SJCRH30 (cell line): ENCODE measurements at regions not wholly inside any gene's neighbourhood (a gene's known extent, or its start where the extent isn't known, plus 50 kb on each side); places are given as distances from the start of the nearest gene placed in this dataset.
"Not testable (repeated sequence)": the region's sequence is repeated elsewhere in the genome, so short reads cannot be mapped to it uniquely, and the experiment has no call there.

ENCODE experiments used
- DNase-seq, 2 experiments: peaks; one replicate each; pipeline ENCODE4 v3.0.0-alpha.2; 2015 to 2020
- H3K27ac ChIP-seq: fragments of 250-450 bp; sonication (Bioruptor Pico); 2 replicates; pipeline ENCODE4 v1.5.1; 2020; ENCODE audit warnings: mild to moderate bottlenecking, moderate library complexity
- H3K27me3 ChIP-seq: fragments of 250-450 bp; sonication (Bioruptor Pico); 2 replicates; pipeline ENCODE4 v1.5.1; 2020; ENCODE audit warnings: mild to moderate bottlenecking, moderate library complexity
- H3K36me3 ChIP-seq: fragments of 250-450 bp; sonication (Bioruptor Pico); 2 replicates; pipeline ENCODE4 v1.5.1; 2020; ENCODE audit warnings: mild to moderate bottlenecking, moderate library complexity
- H3K4me1 ChIP-seq: fragments of 250-450 bp; sonication (Bioruptor Pico); 2 replicates; pipeline ENCODE4 v1.5.1; 2020; ENCODE audit warnings: mild to moderate bottlenecking, moderate library complexity
- H3K4me3 ChIP-seq: fragments of 250-450 bp; sonication (Bioruptor Pico); 2 replicates; pipeline ENCODE4 v1.5.1; 2020; ENCODE audit warnings: mild to moderate bottlenecking, moderate library complexity
- H3K9me3 ChIP-seq: fragments of 250-450 bp; sonication (Bioruptor Pico); replicated peaks from 2 replicates; pipeline ENCODE4 v1.5.1; 2020; ENCODE audit warnings: mild to moderate bottlenecking, moderate library complexity

- no peaks in the 10 kb centered on the region for H3K9me3 ChIP-seq
- no peaks in the 10 kb centered on the region for H3K27me3 ChIP-seq
- no peaks in the 10 kb centered on the region for H3K36me3 ChIP-seq
- H3K27ac ChIP-seq = no peak overlapping the region
- H3K4me1 ChIP-seq = no peaks in the 10 kb centered on the region
- no peak overlapping the region for H3K4me3 ChIP-seq
- DNase-seq = no peak
Observed at GRCh38 chr18:71326826-71327225, 1038.0 kb downstream of the SOCS6 start.

GRCh38 chr18:71324356-71324755 lies 1035.5 kb downstream of the SOCS6 start:
- no peak for DNase-seq
- Histone ChIP-seq H3K27me3 (no peaks in the 10 kb centered on the region), H3K9me3 (no peaks in the 10 kb centered on the region), H3K4me3 (no peak overlapping the region), H3K27ac (no peak overlapping the region), H3K4me1 (no peaks in the 10 kb centered on the region), H3K36me3 (no peaks in the 10 kb centered on the region)

GRCh38 chr18:71322201-71322600 lies 1033.4 kb downstream of the SOCS6 start:
- H3K27me3 ChIP-seq = no peaks in the 10 kb centered on the region
- DNase-seq = no peak
- no peaks in the 10 kb centered on the region for H3K36me3 ChIP-seq
- H3K4me3 ChIP-seq = no peak overlapping the region
- no peaks in the 10 kb centered on the region for H3K9me3 ChIP-seq
- no peaks in the 10 kb centered on the region for H3K4me1 ChIP-seq
- H3K27ac ChIP-seq = no peak overlapping the region

GRCh38 chr18:71321319-71321718 lies 1032.5 kb downstream of the SOCS6 start:
- Histone ChIP-seq H3K27me3 (no peaks in the 10 kb centered on the region), H3K4me3 (no peak overlapping the region), H3K4me1 (no peaks in the 10 kb centered on the region), H3K27ac (no peak overlapping the region), H3K9me3 (no peaks in the 10 kb centered on the region), H3K36me3 (no peaks in the 10 kb centered on the region)
- DNase-seq = no peak

GRCh38 chr18:71304856-71305255 lies 1016.0 kb downstream of the SOCS6 start:
- no peaks in the 10 kb centered on the region for H3K4me1 ChIP-seq
- no peak for DNase-seq
- H3K27ac ChIP-seq = no peak overlapping the region
- H3K36me3 ChIP-seq = no peaks in the 10 kb centered on the region
- no peaks in the 10 kb centered on the region for H3K27me3 ChIP-seq
- H3K4me3 ChIP-seq = no peak overlapping the region
- no peaks in the 10 kb centered on the region for H3K9me3 ChIP-seq

GRCh38 chr18:71303743-71304142 lies 1014.9 kb downstream of the SOCS6 start:
- not testable (repeated sequence) for H3K4me3 ChIP-seq, DNase-seq, H3K36me3 ChIP-seq, H3K27me3 ChIP-seq, H3K27ac ChIP-seq, H3K4me1 ChIP-seq, H3K9me3 ChIP-seq

- no peak for DNase-seq
- Histone ChIP-seq H3K27me3 (no peaks in the 10 kb centered on the region), H3K9me3 (no peaks in the 10 kb centered on the region), H3K36me3 (no peaks in the 10 kb centered on the region), H3K4me3 (no peak overlapping the region), H3K4me1 (no peaks in the 10 kb centered on the region), H3K27ac (no peak overlapping the region)
Observed at GRCh38 chr18:71301596-71301995, 1012.8 kb downstream of the SOCS6 start.

GRCh38 chr18:71294201-71294600 lies 1005.4 kb downstream of the SOCS6 start:
- not testable (repeated sequence) for H3K4me3 ChIP-seq, H3K36me3 ChIP-seq, H3K4me1 ChIP-seq, DNase-seq, H3K27me3 ChIP-seq, H3K27ac ChIP-seq, H3K9me3 ChIP-seq

- no peaks in the 10 kb centered on the region for H3K9me3 ChIP-seq
- H3K27ac ChIP-seq = no peak overlapping the region
- H3K4me3 ChIP-seq = no peak overlapping the region
- H3K27me3 ChIP-seq = no peaks in the 10 kb centered on the region
- no peaks in the 10 kb centered on the region for H3K36me3 ChIP-seq
- DNase-seq = no peak
- no peaks in the 10 kb centered on the region for H3K4me1 ChIP-seq
Observed at GRCh38 chr18:71293322-71293721, 1004.5 kb downstream of the SOCS6 start.

GRCh38 chr18:71287268-71287667 lies 998.4 kb downstream of the SOCS6 start:
- no peaks in the 10 kb centered on the region for H3K4me1 ChIP-seq
- no peak for DNase-seq

GRCh38 chr18:71252351-71252865 lies 963.6 kb downstream of the SOCS6 start:
- H3K4me3 ChIP-seq = no peak overlapping the region
- no peaks in the 10 kb centered on the region for H3K9me3 ChIP-seq
- no peak for DNase-seq
- no peaks in the 10 kb centered on the region for H3K4me1 ChIP-seq
- no peaks in the 10 kb centered on the region for H3K27me3 ChIP-seq
- no peak overlapping the region for H3K27ac ChIP-seq
- no peaks in the 10 kb centered on the region for H3K36me3 ChIP-seq

More at GRCh38 chr18:71287268-71287667, 998.4 kb downstream of the SOCS6 start:
- no peak overlapping the region for H3K4me3 ChIP-seq
- H3K27me3 ChIP-seq = no peaks in the 10 kb centered on the region
- H3K36me3 ChIP-seq = no peaks in the 10 kb centered on the region
- H3K27ac ChIP-seq = no peak overlapping the region
- H3K9me3 ChIP-seq = no peaks in the 10 kb centered on the region

- no peak overlapping the region for H3K4me3 ChIP-seq
- no peaks in the 10 kb centered on the region for H3K9me3 ChIP-seq
- no peak overlapping the region for H3K27ac ChIP-seq
- H3K36me3 ChIP-seq = no peaks in the 10 kb centered on the region
- H3K27me3 ChIP-seq = no peaks in the 10 kb centered on the region
- H3K4me1 ChIP-seq = no peaks in the 10 kb centered on the region
- DNase-seq = no peak
Observed at GRCh38 chr18:71250191-71250590, 961.3 kb downstream of the SOCS6 start.

- no peaks in the 10 kb centered on the region for H3K27me3 ChIP-seq
- H3K4me3 ChIP-seq = no peak overlapping the region
- no peak for DNase-seq
- no peak overlapping the region for H3K27ac ChIP-seq
- H3K9me3 ChIP-seq = no peaks in the 10 kb centered on the region
- no peaks in the 10 kb centered on the region for H3K4me1 ChIP-seq
- H3K36me3 ChIP-seq = no peaks in the 10 kb centered on the region
Observed at GRCh38 chr18:71249791-71250190, 960.9 kb downstream of the SOCS6 start.

GRCh38 chr18:71242981-71243380 lies 954.1 kb downstream of the SOCS6 start:
- Histone ChIP-seq H3K9me3 (no peaks in the 10 kb centered on the region), H3K4me1 (no peaks in the 10 kb centered on the region), H3K36me3 (no peaks in the 10 kb centered on the region), H3K27ac (no peak overlapping the region), H3K4me3 (no peak overlapping the region), H3K27me3 (no peaks in the 10 kb centered on the region)
- DNase-seq = peak; percentile 1 to 5

GRCh38 chr18:71238974-71239624 lies 950.3 kb downstream of the SOCS6 start:
- H3K36me3 ChIP-seq = no peaks in the 10 kb centered on the region
- no peak overlapping the region for H3K27ac ChIP-seq
- H3K27me3 ChIP-seq = no peaks in the 10 kb centered on the region
- no peaks in the 10 kb centered on the region for H3K9me3 ChIP-seq
- DNase-seq = no peak
- no peaks in the 10 kb centered on the region for H3K4me1 ChIP-seq
- no peak overlapping the region for H3K4me3 ChIP-seq

- Histone ChIP-seq H3K27me3 (no peaks in the 10 kb centered on the region), H3K36me3 (no peaks in the 10 kb centered on the region), H3K4me1 (no peaks in the 10 kb centered on the region), H3K9me3 (no peaks in the 10 kb centered on the region), H3K27ac (no peak overlapping the region), H3K4me3 (no peak overlapping the region)
- DNase-seq = no peak
Observed at GRCh38 chr18:71237641-71238040, 948.8 kb downstream of the SOCS6 start.
